NOMO-1 (cell line): ENCODE measurements at regions not wholly inside any gene's neighbourhood (a gene's known extent, or its start where the extent isn't known, plus 50 kb on each side); places are given as distances from the start of the nearest gene placed in this dataset.

ENCODE experiments used
- DNase-seq, 2 experiments: peaks; one replicate each; lab custom pipeline; 2025; ENCODE audit not compliant: unreplicated experiment in 2 of 2; lab: John Stamatoyannopoulos, UW

DNA sequence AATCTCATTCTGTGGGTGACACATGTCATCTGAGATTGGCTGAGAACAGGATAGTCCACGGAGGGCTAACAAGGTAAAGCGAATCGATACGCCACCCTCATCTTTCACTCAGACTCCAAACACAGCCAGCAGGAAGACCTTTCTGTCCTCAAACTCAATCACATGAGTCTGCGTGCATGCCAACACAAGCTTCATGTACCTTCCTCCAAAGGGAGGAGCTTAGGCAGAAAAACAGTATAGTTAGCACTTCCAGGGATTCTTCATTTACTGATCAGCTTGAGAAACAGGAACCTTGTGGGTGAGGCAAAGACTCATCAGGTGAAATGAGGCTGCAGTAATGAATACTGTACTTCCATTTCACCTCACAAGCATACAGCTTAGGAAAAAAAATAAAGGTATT lies 767.1 kb upstream of the API5 start:
- DNase-seq = no peak

- no peak for DNase-seq
These were observed 765.8 kb upstream of the API5 start for GRCh38 chr11:42545954-42546353.

DNA sequence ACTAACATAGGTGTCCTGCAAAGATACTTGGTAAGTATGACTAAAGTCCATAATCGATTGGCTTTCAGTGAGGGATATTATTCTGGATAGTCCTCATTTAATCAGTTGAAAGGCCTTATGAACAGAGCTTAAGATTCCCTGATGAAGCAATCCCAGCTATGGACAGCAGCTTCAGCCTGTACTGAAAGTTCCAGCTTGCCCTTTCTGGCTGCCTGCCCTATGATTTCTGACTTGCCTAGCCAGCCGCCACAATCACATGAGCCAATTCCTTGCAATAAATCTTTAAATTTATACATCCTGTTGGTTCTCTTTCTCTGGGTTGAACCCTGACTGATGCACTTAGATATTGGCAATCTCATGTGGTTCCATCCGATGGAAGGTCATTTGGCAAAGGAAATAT lies 759.0 kb upstream of the API5 start:
- no peak for DNase-seq

DNA sequence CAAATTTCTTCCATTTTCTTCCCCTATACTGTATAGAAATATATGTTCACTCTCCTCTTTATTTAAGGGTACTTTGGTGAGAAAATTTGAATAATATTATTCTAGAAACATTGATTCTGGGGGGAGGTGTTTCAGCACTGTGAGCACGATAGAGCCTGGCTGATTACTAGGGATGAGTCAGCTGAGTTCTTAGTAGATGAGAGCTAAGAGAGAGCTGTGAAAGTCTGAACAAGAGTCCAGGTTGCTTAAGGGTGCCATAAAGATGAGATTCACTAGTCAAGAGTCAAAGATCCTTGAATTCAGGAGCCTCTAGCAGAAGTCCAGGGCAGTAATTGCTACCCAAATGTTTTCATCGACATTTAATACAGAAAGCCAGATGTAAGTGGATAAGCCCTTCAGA lies 756.6 kb upstream of the API5 start:
- DNase-seq = no peak

- no peak for DNase-seq
These were observed 740.5 kb upstream of the API5 start for GRCh38 chr11:42571131-42571877.

DNA sequence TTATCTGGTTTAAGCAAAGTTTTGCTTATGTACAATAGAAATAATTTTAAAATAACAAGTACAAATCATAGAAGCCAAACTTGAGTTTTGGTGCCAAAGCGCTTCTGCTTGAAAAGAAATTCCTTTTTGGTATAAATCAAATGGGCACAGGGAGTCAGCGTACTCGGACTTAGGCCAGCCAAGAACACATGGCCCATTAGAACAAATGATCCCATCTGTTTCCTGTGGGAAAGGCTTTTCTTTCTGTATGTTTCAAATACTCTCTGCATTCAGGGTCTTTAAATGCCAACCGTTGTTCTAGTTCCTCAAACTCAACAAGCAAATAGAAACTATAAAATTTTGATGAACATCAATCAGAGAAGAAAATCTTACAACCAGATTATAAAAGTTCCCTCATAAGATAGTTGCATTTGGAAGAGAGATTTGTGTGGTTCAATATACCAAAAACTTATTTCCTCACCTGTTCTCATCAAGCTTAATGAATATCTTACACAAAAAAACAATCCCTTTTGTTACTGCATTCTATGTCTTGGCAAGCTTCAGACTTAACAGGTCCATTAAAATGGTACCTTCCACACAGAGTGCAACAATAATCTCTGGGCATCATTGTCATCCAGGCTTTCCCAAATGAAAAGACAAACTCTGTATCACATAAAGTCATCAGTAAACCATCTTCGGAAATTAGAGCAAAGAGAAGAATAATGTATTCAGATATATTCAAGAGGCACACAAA lies 739.8 kb upstream of the API5 start:
- no peak for DNase-seq

GRCh38 chr11:42576318-42576717 lies 735.5 kb upstream of the API5 start:
- DNase-seq = no peak

DNA sequence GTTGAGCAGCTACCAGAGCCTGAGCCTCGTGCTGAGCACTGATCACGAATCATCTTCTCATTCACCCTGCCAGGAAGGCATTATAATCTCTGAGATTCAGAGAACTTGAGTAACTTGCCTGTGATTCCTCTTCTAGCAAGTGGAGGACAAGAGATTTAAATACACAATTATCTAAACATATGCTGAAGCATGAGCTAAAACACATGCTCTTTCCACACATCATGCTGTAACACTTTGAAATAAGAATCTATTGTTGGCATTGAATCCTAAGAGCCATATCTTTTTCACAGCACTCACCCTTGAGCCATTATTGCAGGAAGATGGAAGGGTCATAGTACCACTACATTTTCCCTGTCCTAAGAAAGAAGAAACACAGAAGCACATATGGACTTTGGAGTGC lies 722.5 kb upstream of the API5 start:
- no peak for DNase-seq

- DNase-seq = no peak
These were observed 720.0 kb upstream of the API5 start for GRCh38 chr11:42591841-42592240.

DNA sequence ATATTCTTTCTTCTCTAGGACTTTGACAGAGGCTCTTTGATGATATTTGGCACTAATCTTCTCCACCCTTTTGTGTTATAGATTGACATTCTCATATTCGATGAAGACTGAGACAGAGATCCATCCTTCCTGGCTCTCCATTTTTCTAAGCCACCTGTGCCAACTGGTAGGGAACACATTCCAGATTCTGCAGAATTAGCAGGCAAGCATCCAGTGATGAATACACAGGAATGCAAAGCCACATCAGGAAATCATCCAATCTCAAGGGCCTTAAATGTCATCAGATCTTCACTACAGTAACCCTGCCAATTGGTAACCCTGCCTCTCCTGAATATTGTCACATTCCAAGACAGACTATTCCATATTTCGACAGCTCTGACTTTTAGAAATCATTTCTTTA lies 718.4 kb upstream of the API5 start:
- DNase-seq = no peak

DNA sequence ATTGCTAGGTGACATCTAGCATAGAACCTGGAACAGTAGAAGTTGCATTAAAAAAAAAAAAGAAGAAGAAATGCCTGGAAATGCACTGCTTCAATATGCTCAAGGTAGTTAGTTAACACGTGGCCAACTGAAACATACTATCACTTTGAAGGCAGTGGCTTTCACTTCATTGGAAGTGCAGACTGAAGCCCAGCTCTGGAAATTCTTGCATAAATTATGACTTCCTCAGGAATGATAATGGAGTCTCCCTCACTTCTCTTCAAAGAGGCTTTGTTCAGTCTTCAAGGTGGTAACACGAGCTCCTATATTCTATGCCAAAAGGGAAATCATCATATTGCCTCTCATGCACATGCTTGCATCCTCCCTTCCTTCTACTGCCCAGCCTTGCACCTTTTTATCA lies 715.9 kb upstream of the API5 start:
- DNase-seq = no peak

DNA sequence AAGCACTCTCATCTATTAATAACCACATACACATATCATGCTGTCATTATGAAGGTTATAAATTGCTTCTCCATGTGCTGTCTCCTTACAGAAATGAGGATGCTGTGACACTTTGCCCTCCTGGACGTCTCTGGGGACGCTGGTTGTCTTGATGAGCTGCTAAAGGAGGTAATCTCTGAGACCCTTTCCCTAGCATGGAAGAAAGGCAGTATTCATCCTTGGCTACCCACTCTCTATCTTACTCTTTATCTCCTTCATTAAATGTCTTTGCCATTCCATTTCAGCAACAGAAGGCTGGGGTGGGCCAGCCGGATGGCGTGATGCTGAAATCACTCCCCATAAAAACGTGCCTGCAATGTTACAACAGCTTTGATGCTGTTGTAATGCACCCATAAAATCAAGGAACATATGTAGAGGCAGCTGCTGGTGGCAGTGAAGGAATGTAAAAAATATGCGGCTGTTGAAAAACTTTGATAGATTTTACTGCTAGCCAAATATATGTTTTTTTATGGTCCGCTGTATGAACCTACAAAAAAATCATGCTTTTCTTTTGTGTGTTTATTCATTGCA lies 715.1 kb upstream of the API5 start:
- DNase-seq = no peak

- DNase-seq = no peak
These were observed 713.5 kb upstream of the API5 start for GRCh38 chr11:42598341-42598740.

DNA sequence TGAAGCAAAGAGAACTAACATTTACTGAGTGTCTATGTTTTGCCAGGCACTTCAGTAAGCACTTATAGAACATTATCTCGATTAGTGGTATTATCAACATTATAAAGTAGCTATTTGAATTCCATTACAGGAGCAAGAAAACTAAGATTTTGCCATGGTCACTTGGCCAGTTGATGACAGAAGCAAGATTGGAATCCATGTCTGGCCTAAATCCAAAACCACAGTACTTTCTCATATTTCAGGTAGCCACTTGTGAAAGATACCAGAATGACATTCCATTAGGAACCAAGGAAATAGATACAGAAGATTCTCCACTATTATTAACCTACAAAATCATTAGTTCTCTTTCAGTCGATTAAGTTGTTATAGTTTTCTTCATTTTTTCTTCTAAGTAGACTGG lies 691.0 kb upstream of the API5 start:
- no peak for DNase-seq

GRCh38 chr11:42625757-42626665 lies 685.8 kb upstream of the API5 start:
- no peak for DNase-seq

- no peak for DNase-seq
These were observed 680.5 kb upstream of the API5 start for GRCh38 chr11:42631220-42631843.

GRCh38 chr11:42646959-42647358 lies 664.8 kb upstream of the API5 start:
- no peak for DNase-seq

DNA sequence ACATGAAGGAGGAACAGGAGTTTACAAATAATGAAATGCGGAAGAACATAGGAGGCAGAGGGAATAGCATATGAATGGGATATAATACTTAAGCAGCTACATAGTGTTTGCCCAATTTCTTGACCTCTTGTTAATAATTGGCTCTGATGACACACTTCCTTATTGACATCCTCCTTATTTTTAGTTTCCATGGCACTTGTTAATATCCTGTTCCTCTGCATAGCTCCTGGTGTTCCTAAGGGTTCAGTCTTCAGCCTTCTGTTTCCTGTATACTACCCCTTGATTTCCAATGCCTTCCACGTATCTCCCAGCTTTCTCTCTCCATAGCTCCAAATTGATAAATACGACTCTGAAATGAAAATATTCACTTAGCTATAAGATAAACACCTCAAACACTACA lies 663.8 kb upstream of the API5 start:
- no peak for DNase-seq

- DNase-seq = no peak
These were observed 660.2 kb upstream of the API5 start for GRCh38 chr11:42651621-42652020.

- no peak for DNase-seq
These were observed 654.6 kb upstream of the API5 start for GRCh38 chr11:42657169-42657568.

DNA sequence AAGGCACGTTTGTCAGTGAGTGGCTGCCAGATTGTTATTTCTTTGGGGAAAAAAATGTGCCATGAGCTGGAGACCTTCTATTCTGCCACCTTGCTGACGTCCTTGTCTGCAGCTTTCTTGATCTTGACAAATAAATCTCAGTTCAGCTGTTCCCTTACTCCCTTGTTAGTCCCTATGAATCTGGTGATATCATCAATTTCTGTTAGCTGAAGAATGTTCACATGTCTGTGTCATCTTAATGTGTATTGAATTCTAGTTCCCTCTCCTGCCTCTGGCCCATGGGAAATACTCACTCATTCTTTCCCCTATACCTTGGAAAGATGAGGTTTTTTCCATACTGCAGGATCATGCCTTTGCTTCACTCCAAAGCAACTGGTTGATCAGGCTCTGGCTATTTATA lies 649.9 kb upstream of the API5 start:
- DNase-seq = no peak
